K562 (cell line): ENCODE measurements at regions not wholly inside any gene's neighbourhood (a gene's known extent, or its start where the extent isn't known, plus 50 kb on each side); places are given as distances from the start of the nearest gene placed in this dataset.

ENCODE experiments used
- ATAC-seq: fragments of 200-7000 bp; cut with Tn5 transposase; 3 replicates; pipeline ENCODE4 v1.9.1; 2020; ENCODE audit warnings: moderate library complexity
- BruUV-seq: library from RNA; stranded (reverse); fragments of 400-500 nt; replicated peaks from 2 replicates; lab custom pipeline; 2021; lab: Mats Ljungman, UMichigan
- CTCF ChIA-PET: fragments of 300-600 bp; formaldehyde crosslinking; extraction: SDS; loops from one replicate; lab custom pipeline; 2021; ENCODE audit warnings: low intra/inter-chr PET ratio; lab: Yijun Ruan, JAX
- POLR2A ChIA-PET: fragments of 300-600, 350-650 bp; sonication (Branson Sonifier 250); formaldehyde crosslinking; extraction: SDS; loops from one replicate; lab custom pipeline; 2021; ENCODE audit warnings: antibody characterized with exemption, inconsistent platforms; lab: Yijun Ruan, JAX
- DNase-seq, 4 experiments: peaks; one replicate each; pipeline versions ENCODE4 v3.0.0 to v3.0.0-alpha.2; 2011 to 2018; ENCODE audit warnings: low spot score in 3 of 4, mixed read lengths in 3 of 4; ENCODE audit errors: extremely low read depth in 1 of 4
- FAIRE-seq: peaks from 2 replicates; lab custom pipeline; 2011; peaks lifted over from hg19 to GRCh38; lab: Jason Lieb, UNC
- H2AFZ ChIP-seq: 2 replicates; pipeline ENCODE4 v1.6.0; 2011; ENCODE audit warnings: low read depth, low read length, control low read depth, inconsistent platforms
- H3K27ac ChIP-seq: fragments of 200-600 bp; 3 replicates; pipeline ENCODE4 v1.8.0; 2011; ENCODE audit warnings: low read depth, mild to moderate bottlenecking, control low read depth, inconsistent platforms, low read length, moderate library complexity, mixed read lengths; ENCODE audit errors: extremely low read depth
- H3K27me3 ChIP-seq, 2 experiments: fragments of 300-600 bp in 1 of 2; 2 replicates in 1 of 2; 3 replicates in 1 of 2; pipeline versions ENCODE4 v1.6.0 to v1.8.0; 2011; ENCODE audit warnings: inconsistent platforms in 2 of 2, low read length in 2 of 2, mild to moderate bottlenecking in 1 of 2, mixed read lengths in 1 of 2, moderate library complexity in 1 of 2; ENCODE audit not compliant: control insufficient read depth in 2 of 2, insufficient read depth in 2 of 2
- H3K36me3 ChIP-seq: fragments of 300-600 bp; 3 replicates; pipeline ENCODE4 v1.8.0; 2011; ENCODE audit warnings: mild to moderate bottlenecking, low read length, inconsistent platforms; ENCODE audit not compliant: control insufficient read depth, insufficient read depth
- H3K4me1 ChIP-seq, 2 experiments: fragments of 200-600 bp in 1 of 2; replicated peaks in 1 of 2; 2 replicates in 1 of 2; 3 replicates in 1 of 2; pipeline versions ENCODE4 v1.5.1 to v1.8.0; 2011; ENCODE audit warnings: inconsistent platforms in 2 of 2, low read length in 2 of 2, mild to moderate bottlenecking in 1 of 2, mixed read lengths in 1 of 2, moderate library complexity in 1 of 2; ENCODE audit not compliant: control insufficient read depth in 2 of 2, insufficient read depth in 2 of 2
- H3K4me2 ChIP-seq: 2 replicates; pipeline ENCODE4 v1.6.1; 2011; ENCODE audit warnings: low read length, control low read depth, inconsistent platforms, mixed read lengths; ENCODE audit not compliant: insufficient read depth
- H3K4me3 ChIP-seq: fragments of 200-600 bp; sonication (generic), shearing (Covaris generic); 2 replicates; pipeline ENCODE4 v1.5.1; 2016; ENCODE audit warnings: control low read depth, inconsistent platforms
- H3K79me2 ChIP-seq: fragments of 200-600 bp; 3 replicates; pipeline ENCODE4 v1.8.0; 2011; ENCODE audit warnings: low read length, inconsistent platforms; ENCODE audit not compliant: control insufficient read depth, insufficient read depth
- H3K9ac ChIP-seq, 2 experiments: 2 replicates each; pipeline versions ENCODE4 v1.6.0 to v1.6.1; 2011; ENCODE audit warnings: low read depth in 2 of 2, low read length in 2 of 2, control low read depth in 1 of 2, inconsistent platforms in 1 of 2, mild to moderate bottlenecking in 1 of 2, mixed read lengths in 1 of 2; ENCODE audit not compliant: insufficient read depth in 1 of 2
- H3K9me1 ChIP-seq: one replicate; pipeline ENCODE4 v1.6.0; 2011; ENCODE audit warnings: inconsistent platforms, mild to moderate bottlenecking, low read length, moderate library complexity; ENCODE audit not compliant: control insufficient read depth, insufficient read depth
- H3K9me3 ChIP-seq: replicated peaks from 2 replicates; pipeline ENCODE4 v1.5.1; 2011; ENCODE audit warnings: low read depth, low read length, inconsistent platforms; ENCODE audit not compliant: control insufficient read depth, insufficient read depth
- H4K20me1 ChIP-seq: replicated peaks from 2 replicates; pipeline ENCODE4 v1.6.1; 2011; ENCODE audit warnings: low read length, inconsistent platforms, mixed read lengths; ENCODE audit not compliant: control insufficient read depth, insufficient read depth
- CBFA2T3 ChIP-seq: fragments of 450-650 bp; IDR thresholded peaks from 2 replicates; pipeline ENCODE4 v1.6.1; 2017
- CCNT2 ChIP-seq: IDR thresholded peaks from 2 replicates; pipeline ENCODE4 v1.6.1; 2011; ENCODE audit warnings: borderline replicate concordance, low read depth, mild to moderate bottlenecking, moderate library complexity, mixed read lengths, low read length; ENCODE audit not compliant: insufficient read length; ENCODE audit errors: extremely low read depth
- ETS2 ChIP-seq: IDR thresholded peaks from 2 replicates; pipeline ENCODE4 v1.6.1; 2016; ENCODE audit warnings: borderline replicate concordance, missing genetic modification characterization, mild to moderate bottlenecking, moderate library complexity, missing compliant biosample characterization; ENCODE audit not compliant: poor library complexity, severe bottlenecking
- HMGN3 ChIP-seq: IDR thresholded peaks from 2 replicates; pipeline ENCODE4 v1.6.1; 2011; ENCODE audit warnings: borderline replicate concordance, low read depth, mild to moderate bottlenecking, mixed read lengths, low read length; ENCODE audit not compliant: insufficient read length; ENCODE audit errors: extremely low read depth
- ILK ChIP-seq: fragments of 450-650 bp; IDR thresholded peaks from 2 replicates; pipeline ENCODE4 v1.6.1; 2016; ENCODE audit warnings: missing genetic modification characterization, low read depth, mild to moderate bottlenecking, missing compliant biosample characterization, moderate library complexity, borderline replicate concordance
- KAT7 ChIP-seq: sonication (generic); formaldehyde crosslinking; IDR thresholded peaks from 2 replicates; pipeline ENCODE4 v1.8.0; 2022; ENCODE audit warnings: missing genetic modification reagents, mild to moderate bottlenecking, borderline replicate concordance
- SAFB ChIP-seq: fragments of 200-400 bp; formaldehyde crosslinking; IDR thresholded peaks from 2 replicates; pipeline ENCODE4 v1.6.1; 2017; ENCODE audit warnings: low read depth, low read length, borderline replicate concordance
- ZNF165 ChIP-seq: fragments of 250-450 bp; sonication (Bioruptor Pico); IDR thresholded peaks from 2 replicates; pipeline ENCODE4 v1.4.0; 2020; ENCODE audit warnings: borderline replicate concordance
- ZNF76 ChIP-seq: fragments of 250-450 bp; sonication (Bioruptor Pico); IDR thresholded peaks from 2 replicates; pipeline ENCODE4 v1.4.0; 2020; ENCODE audit warnings: mild to moderate bottlenecking, moderate library complexity, borderline replicate concordance
- WGBS: fragments of 100-300 bp; shearing (Covaris generic); methylation state at CpG from one replicate; pipeline ENCODE4 v1.1.6; 2016; ENCODE audit warnings: low coverage, mixed read lengths; ENCODE audit not compliant: insufficient coverage; ENCODE audit errors: missing lambda C conversion rate; 5-methylcytosine and 5-hydroxymethylcytosine counted together
- in situ Hi-C: fragments of 300-500 bp; cut with MboI; formaldehyde crosslinking; loops from 4 replicates; pipeline ENCODE4 v1.15.0; 2018; ENCODE audit warnings: inconsistent platforms, mixed read lengths
- intact Hi-C: fragments of 100-400 bp; cut with micrococcal nuclease; formaldehyde crosslinking; loops from 2 replicates; pipeline ENCODE4 v1.14.2; 2022
- TF ChIP-seq, protein P1 (sequence below), 2 experiments: fragments of 250-450 bp in 1 of 2; fragments of 450-650 bp in 1 of 2; sonication (Bioruptor Pico) in 1 of 2; IDR thresholded peaks; 2 replicates each; pipeline versions ENCODE4 v1.6.1 to v1.8.0; 2016 to 2021; ENCODE audit warnings: mild to moderate bottlenecking in 2 of 2, moderate library complexity in 2 of 2, missing compliant biosample characterization in 1 of 2, missing genetic modification characterization in 1 of 2
- TF ChIP-seq, protein P2 (sequence below): IDR thresholded peaks from 2 replicates; pipeline ENCODE4 v1.6.1; 2014; ENCODE audit warnings: antibody characterized with exemption
- TF ChIP-seq, protein P3 (sequence below): sonication (generic); formaldehyde crosslinking; IDR thresholded peaks from 2 replicates; pipeline ENCODE4 v1.8.1; 2023; ENCODE audit warnings: missing genetic modification reagents, mild to moderate bottlenecking, borderline replicate concordance

DNA sequence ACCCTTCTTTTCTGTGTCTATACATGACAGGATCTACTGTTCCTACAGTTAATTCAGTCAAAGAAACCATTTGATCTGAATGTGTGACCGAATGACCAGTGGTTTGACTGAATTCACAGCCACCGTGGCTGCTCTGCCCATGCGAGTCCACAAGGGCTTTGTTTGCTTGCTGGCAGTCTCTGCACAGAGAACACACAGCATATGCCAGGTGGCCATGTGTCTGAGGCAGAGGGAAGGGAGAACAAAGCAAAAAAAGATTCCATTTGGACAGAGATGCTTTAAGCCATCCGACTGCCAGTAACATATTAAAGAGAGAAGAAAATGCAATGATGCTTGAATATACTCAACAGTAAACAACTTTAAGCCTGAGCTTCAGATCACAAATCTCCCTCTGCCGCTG lies 737.8 kb upstream of the CXADR start:
- H3K79me2 ChIP-seq, result no peaks in the 10 kb centered on the region
- CTCF ChIA-PET, result no interaction called here
- no peaks in the 10 kb centered on the region for H4K20me1 ChIP-seq
- WGBS, result 1% methylated on average over 5 of the region's 5 CpGs
- no peak for FAIRE-seq
- no peak overlapping the region for H3K9ac ChIP-seq
- no peaks in the 10 kb centered on the region for H3K9me1 ChIP-seq
- no peaks in the 10 kb centered on the region for H3K4me1 ChIP-seq
- POLR2A ChIA-PET, result no interaction called here
- intact Hi-C loops, result no loop called here
- no TSS peak for BruUV-seq
- no peak for DNase-seq
- H3K27ac ChIP-seq, result no peak overlapping the region
- H3K4me3 ChIP-seq, result no peak overlapping the region
- no peak overlapping the region for H2AFZ ChIP-seq
- ATAC-seq, result no peak
- in situ Hi-C loops, result no loop called here
- H3K27me3 ChIP-seq, result no peaks in the 10 kb centered on the region
- no peaks in the 10 kb centered on the region for H3K9me3 ChIP-seq
- TF ChIP-seq ETS2 (tag) (no peak), ZNF76 (CRISPR knock-in tag) (no peak), ZNF165 (no peak), CBFA2T3 (no peak), ILK (tag) (no peak), SAFB (no peak), CCNT2 (no peak), KAT7 (CRISPR knock-in tag) (no peak), HMGN3 (no peak)
- TF ChIP-seq, protein P1, sequence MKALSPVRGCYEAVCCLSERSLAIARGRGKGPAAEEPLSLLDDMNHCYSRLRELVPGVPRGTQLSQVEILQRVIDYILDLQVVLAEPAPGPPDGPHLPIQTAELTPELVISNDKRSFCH (CRISPR knock-in tag; IDR thresholded peaks at IDR 0.05), result no peak
- TF ChIP-seq, protein P1 (tag; IDR thresholded peaks at IDR 0.05), result no peak
- TF ChIP-seq, protein P2, sequence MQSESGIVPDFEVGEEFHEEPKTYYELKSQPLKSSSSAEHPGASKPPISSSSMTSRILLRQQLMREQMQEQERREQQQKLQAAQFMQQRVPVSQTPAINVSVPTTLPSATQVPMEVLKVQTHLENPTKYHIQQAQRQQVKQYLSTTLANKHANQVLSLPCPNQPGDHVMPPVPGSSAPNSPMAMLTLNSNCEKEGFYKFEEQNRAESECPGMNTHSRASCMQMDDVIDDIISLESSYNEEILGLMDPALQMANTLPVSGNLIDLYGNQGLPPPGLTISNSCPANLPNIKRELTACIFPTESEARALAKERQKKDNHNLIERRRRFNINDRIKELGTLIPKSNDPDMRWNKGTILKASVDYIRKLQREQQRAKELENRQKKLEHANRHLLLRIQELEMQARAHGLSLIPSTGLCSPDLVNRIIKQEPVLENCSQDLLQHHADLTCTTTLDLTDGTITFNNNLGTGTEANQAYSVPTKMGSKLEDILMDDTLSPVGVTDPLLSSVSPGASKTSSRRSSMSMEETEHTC, result no peak
- TF ChIP-seq, protein P3, sequence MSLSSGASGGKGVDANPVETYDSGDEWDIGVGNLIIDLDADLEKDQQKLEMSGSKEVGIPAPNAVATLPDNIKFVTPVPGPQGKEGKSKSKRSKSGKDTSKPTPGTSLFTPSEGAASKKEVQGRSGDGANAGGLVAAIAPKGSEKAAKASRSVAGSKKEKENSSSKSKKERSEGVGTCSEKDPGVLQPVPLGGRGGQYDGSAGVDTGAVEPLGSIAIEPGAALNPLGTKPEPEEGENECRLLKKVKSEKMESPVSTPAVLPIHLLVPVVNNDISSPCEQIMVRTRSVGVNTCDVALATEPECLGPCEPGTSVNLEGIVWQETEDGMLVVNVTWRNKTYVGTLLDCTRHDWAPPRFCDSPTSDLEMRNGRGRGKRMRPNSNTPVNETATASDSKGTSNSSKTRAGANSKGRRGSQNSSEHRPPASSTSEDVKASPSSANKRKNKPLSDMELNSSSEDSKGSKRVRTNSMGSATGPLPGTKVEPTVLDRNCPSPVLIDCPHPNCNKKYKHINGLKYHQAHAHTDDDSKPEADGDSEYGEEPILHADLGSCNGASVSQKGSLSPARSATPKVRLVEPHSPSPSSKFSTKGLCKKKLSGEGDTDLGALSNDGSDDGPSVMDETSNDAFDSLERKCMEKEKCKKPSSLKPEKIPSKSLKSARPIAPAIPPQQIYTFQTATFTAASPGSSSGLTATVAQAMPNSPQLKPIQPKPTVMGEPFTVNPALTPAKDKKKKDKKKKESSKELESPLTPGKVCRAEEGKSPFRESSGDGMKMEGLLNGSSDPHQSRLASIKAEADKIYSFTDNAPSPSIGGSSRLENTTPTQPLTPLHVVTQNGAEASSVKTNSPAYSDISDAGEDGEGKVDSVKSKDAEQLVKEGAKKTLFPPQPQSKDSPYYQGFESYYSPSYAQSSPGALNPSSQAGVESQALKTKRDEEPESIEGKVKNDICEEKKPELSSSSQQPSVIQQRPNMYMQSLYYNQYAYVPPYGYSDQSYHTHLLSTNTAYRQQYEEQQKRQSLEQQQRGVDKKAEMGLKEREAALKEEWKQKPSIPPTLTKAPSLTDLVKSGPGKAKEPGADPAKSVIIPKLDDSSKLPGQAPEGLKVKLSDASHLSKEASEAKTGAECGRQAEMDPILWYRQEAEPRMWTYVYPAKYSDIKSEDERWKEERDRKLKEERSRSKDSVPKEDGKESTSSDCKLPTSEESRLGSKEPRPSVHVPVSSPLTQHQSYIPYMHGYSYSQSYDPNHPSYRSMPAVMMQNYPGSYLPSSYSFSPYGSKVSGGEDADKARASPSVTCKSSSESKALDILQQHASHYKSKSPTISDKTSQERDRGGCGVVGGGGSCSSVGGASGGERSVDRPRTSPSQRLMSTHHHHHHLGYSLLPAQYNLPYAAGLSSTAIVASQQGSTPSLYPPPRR (CRISPR knock-in tag), result no peak
- TF ChIP-seq, all 486 proteins: peak for 0
- Histone ChIP-seq H3K36me3 (no peaks in the 10 kb centered on the region), H3K4me2 (no peak overlapping the region)
